ENCODE measurements at regions not wholly inside any gene's neighbourhood (a gene's known extent, or its start where the extent isn't known, plus 50 kb on each side); places are given as distances from the start of the nearest gene placed in this dataset.
A peak's percentile ranks its signal among the peaks of the same experiment; 100 is the strongest.
"Not testable (repeated sequence)": the region's sequence is repeated elsewhere in the genome, so short reads cannot be mapped to it uniquely, and the experiment has no call there.

- DNase-seq: no peak
Measured at GRCh38 chr2:191476901-191477300, 201.0 kb upstream of the NABP1 start.

GRCh38 chr2:191478799-191479679 is 198.9 kb upstream of the NABP1 start:
- DNase-seq: no peak

- DNase-seq: no peak
Measured at GRCh38 chr2:191479680-191480023, 198.3 kb upstream of the NABP1 start.

GRCh38 chr2:191481305-191482070 is 196.4 kb upstream of the NABP1 start:
- DNase-seq: no peak

GRCh38 chr2:191483117-191483516 is 194.8 kb upstream of the NABP1 start:
- DNase-seq: no peak

GRCh38 chr2:191486584-191487320 is 191.2 kb upstream of the NABP1 start:
- DNase-seq: peak in 1 of 56 donors; percentile 5

GRCh38 chr2:191488135-191488534 is 189.8 kb upstream of the NABP1 start:
- no peak for DNase-seq

GRCh38 chr2:191489177-191489576 is 188.8 kb upstream of the NABP1 start:
- no peak for DNase-seq

GRCh38 chr2:191496838-191497237 is 181.1 kb upstream of the NABP1 start:
- DNase-seq: no peak

- DNase-seq: no peak
Measured at GRCh38 chr2:191497822-191498221, 180.1 kb upstream of the NABP1 start.

GRCh38 chr2:191499050-191499449 is 178.9 kb upstream of the NABP1 start:
- no peak for DNase-seq

- no peak for DNase-seq
Measured at GRCh38 chr2:191499874-191500565, 177.9 kb upstream of the NABP1 start.

GRCh38 chr2:191500566-191500883 is 177.4 kb upstream of the NABP1 start:
- no peak for DNase-seq

- no peak for DNase-seq
Measured at GRCh38 chr2:191500884-191501560, 176.9 kb upstream of the NABP1 start.

- DNase-seq: no peak
Measured at GRCh38 chr2:191501561-191502168, 176.3 kb upstream of the NABP1 start.

GRCh38 chr2:191506515-191506914 is 171.4 kb upstream of the NABP1 start:
- DNase-seq: no peak

GRCh38 chr2:191507252-191507853 is 170.6 kb upstream of the NABP1 start:
- DNase-seq: not testable (repeated sequence)

GRCh38 chr2:191508738-191509137 is 169.2 kb upstream of the NABP1 start:
- no peak for DNase-seq

- no peak for DNase-seq
Measured at GRCh38 chr2:191512216-191512835, 165.6 kb upstream of the NABP1 start.

- no peak for DNase-seq
Measured at GRCh38 chr2:191512874-191513273, 165.1 kb upstream of the NABP1 start.

All from amygdala (tissue), 56 donors.